DMS53 treated with DMSO at 0.1 percent for 48 hours (cell line): ENCODE measurements at regions not wholly inside any gene's neighbourhood (a gene's known extent, or its start where the extent isn't known, plus 50 kb on each side); places are given as distances from the start of the nearest gene placed in this dataset.

Experiments used
- DNase-seq: peaks from one replicate; lab custom pipeline; 2025; ENCODE audit not compliant: unreplicated experiment; lab: John Stamatoyannopoulos, UW

GRCh38 chr14:86357876-86358275 lies 827.9 kb downstream of the FLRT2 start:
- no peak for DNase-seq

- DNase-seq = no peak
These were observed 827.2 kb downstream of the FLRT2 start for GRCh38 chr14:86357119-86357518.

- no peak for DNase-seq
These were observed 817.0 kb downstream of the FLRT2 start for GRCh38 chr14:86346818-86347384.

- no peak for DNase-seq
These were observed 804.4 kb downstream of the FLRT2 start for GRCh38 chr14:86334355-86334754.

- DNase-seq = no peak
These were observed 803.5 kb downstream of the FLRT2 start for GRCh38 chr14:86333493-86333892.

- no peak for DNase-seq
These were observed 801.4 kb downstream of the FLRT2 start for GRCh38 chr14:86331341-86331740.

GRCh38 chr14:86321151-86321550 lies 791.2 kb downstream of the FLRT2 start:
- DNase-seq = no peak

- peak; percentile 28 for DNase-seq
These were observed 782.3 kb downstream of the FLRT2 start for GRCh38 chr14:86312154-86312665.

- no peak for DNase-seq
These were observed 781.2 kb downstream of the FLRT2 start for GRCh38 chr14:86311151-86311550.

- DNase-seq = no peak
These were observed 780.7 kb downstream of the FLRT2 start for GRCh38 chr14:86310611-86311010.

GRCh38 chr14:86310148-86310547 lies 780.2 kb downstream of the FLRT2 start:
- no peak for DNase-seq

- no peak for DNase-seq
These were observed 775.1 kb downstream of the FLRT2 start for GRCh38 chr14:86305058-86305457.

- DNase-seq = no peak
These were observed 770.0 kb downstream of the FLRT2 start for GRCh38 chr14:86299994-86300393.

GRCh38 chr14:86296173-86296572 lies 766.2 kb downstream of the FLRT2 start:
- peak; percentile 51 for DNase-seq

GRCh38 chr14:86288336-86288735 lies 758.4 kb downstream of the FLRT2 start:
- no peak for DNase-seq

- no peak for DNase-seq
These were observed 749.5 kb downstream of the FLRT2 start for GRCh38 chr14:86279405-86279804.

GRCh38 chr14:86257973-86258372 lies 728.0 kb downstream of the FLRT2 start:
- no peak for DNase-seq

- DNase-seq = no peak
These were observed 713.2 kb downstream of the FLRT2 start for GRCh38 chr14:86243158-86243557.

GRCh38 chr14:86237733-86238132 lies 707.8 kb downstream of the FLRT2 start:
- DNase-seq = no peak

- DNase-seq = no peak
These were observed 691.8 kb downstream of the FLRT2 start for GRCh38 chr14:86221755-86222154.

- no peak for DNase-seq
These were observed 691.1 kb downstream of the FLRT2 start for GRCh38 chr14:86221000-86221399.

GRCh38 chr14:86217523-86217922 lies 687.6 kb downstream of the FLRT2 start:
- no peak for DNase-seq

GRCh38 chr14:86203843-86204242 lies 673.9 kb downstream of the FLRT2 start:
- DNase-seq = no peak
